ENCODE measurements at regions not wholly inside any gene's neighbourhood (a gene's known extent, or its start where the extent isn't known, plus 50 kb on each side); places are given as distances from the start of the nearest gene placed in this dataset.

- peaks cover 3% of the 10 kb centered on the region for H3K27me3 Mint-ChIP-seq
- DNase-seq (ENCODE audit: low spot score, unreplicated experiment), result no peak
- no peak overlapping the region for H3K27ac Mint-ChIP-seq
- H3K4me1 Mint-ChIP-seq (ENCODE audit: low read depth), result peaks cover 6% of the 10 kb centered on the region
- no peaks in the 10 kb centered on the region for H3K36me3 Mint-ChIP-seq (ENCODE audit: insufficient read depth)
- TF ChIP-seq CTCF (IDR thresholded peaks at IDR 0.05; ENCODE audit: unreplicated experiment), result no peak
- no peak overlapping the region for H3K4me3 Mint-ChIP-seq (ENCODE audit: low read depth)
- H3K9me3 Mint-ChIP-seq (ENCODE audit: low read depth), result no peaks in the 10 kb centered on the region
Measured at GRCh38 chr14:89674936-89675335, 257.9 kb upstream of the FOXN3 start.

- Mint-ChIP-seq H3K36me3 (ENCODE audit: insufficient read depth) (no peaks in the 10 kb centered on the region), H3K27me3 (peaks cover 3% of the 10 kb centered on the region), H3K9me3 (ENCODE audit: low read depth) (no peaks in the 10 kb centered on the region), H3K4me3 (ENCODE audit: low read depth) (no peak overlapping the region), H3K4me1 (ENCODE audit: low read depth) (peaks cover 6% of the 10 kb centered on the region), H3K27ac (no peak overlapping the region)
- no peak for TF ChIP-seq CTCF (IDR thresholded peaks at IDR 0.05; ENCODE audit: unreplicated experiment)
- DNase-seq (ENCODE audit: low spot score, unreplicated experiment), result no peak
Measured at GRCh38 chr14:89674240-89674639, 257.2 kb upstream of the FOXN3 start.

GRCh38 chr14:89673512-89674225 lies 256.6 kb upstream of the FOXN3 start:
- no peak for TF ChIP-seq CTCF (IDR thresholded peaks at IDR 0.05; ENCODE audit: unreplicated experiment)
- Mint-ChIP-seq H3K9me3 (ENCODE audit: low read depth) (no peaks in the 10 kb centered on the region), H3K36me3 (ENCODE audit: insufficient read depth) (no peaks in the 10 kb centered on the region), H3K27me3 (peaks cover 3% of the 10 kb centered on the region), H3K4me1 (ENCODE audit: low read depth) (peaks cover 6% of the 10 kb centered on the region), H3K27ac (no peak overlapping the region), H3K4me3 (ENCODE audit: low read depth) (no peak overlapping the region)
- no peak for DNase-seq (ENCODE audit: low spot score, unreplicated experiment)

GRCh38 chr14:89672636-89673511 lies 255.8 kb upstream of the FOXN3 start:
- Mint-ChIP-seq H3K27ac (no peak overlapping the region), H3K36me3 (ENCODE audit: insufficient read depth) (no peaks in the 10 kb centered on the region), H3K9me3 (ENCODE audit: low read depth) (no peaks in the 10 kb centered on the region), H3K27me3 (peaks cover 3% of the 10 kb centered on the region), H3K4me1 (ENCODE audit: low read depth) (peaks cover 9% of the 10 kb centered on the region), H3K4me3 (ENCODE audit: low read depth) (no peak overlapping the region)
- no peak for DNase-seq (ENCODE audit: low spot score, unreplicated experiment)
- TF ChIP-seq CTCF (IDR thresholded peaks at IDR 0.05; ENCODE audit: unreplicated experiment), result no peak

GRCh38 chr14:89669193-89669592 lies 252.2 kb upstream of the FOXN3 start:
- no peak overlapping the region for H3K27ac Mint-ChIP-seq
- no peak for DNase-seq (ENCODE audit: low spot score, unreplicated experiment)

More at GRCh38 chr14:89669193-89669592, 252.2 kb upstream of the FOXN3 start:
- Mint-ChIP-seq H3K4me1 (ENCODE audit: low read depth) (peaks cover 9% of the 10 kb centered on the region), H3K36me3 (ENCODE audit: insufficient read depth) (no peaks in the 10 kb centered on the region), H3K27me3 (peaks cover 3% of the 10 kb centered on the region), H3K4me3 (ENCODE audit: low read depth) (no peak overlapping the region), H3K9me3 (ENCODE audit: low read depth) (peaks cover 10% of the 10 kb centered on the region)
- TF ChIP-seq CTCF (IDR thresholded peaks at IDR 0.05; ENCODE audit: unreplicated experiment), result no peak
